ENCODE measurements at regions not wholly inside any gene's neighbourhood (a gene's known extent, or its start where the extent isn't known, plus 50 kb on each side); places are given as distances from the start of the nearest gene placed in this dataset.

DNA sequence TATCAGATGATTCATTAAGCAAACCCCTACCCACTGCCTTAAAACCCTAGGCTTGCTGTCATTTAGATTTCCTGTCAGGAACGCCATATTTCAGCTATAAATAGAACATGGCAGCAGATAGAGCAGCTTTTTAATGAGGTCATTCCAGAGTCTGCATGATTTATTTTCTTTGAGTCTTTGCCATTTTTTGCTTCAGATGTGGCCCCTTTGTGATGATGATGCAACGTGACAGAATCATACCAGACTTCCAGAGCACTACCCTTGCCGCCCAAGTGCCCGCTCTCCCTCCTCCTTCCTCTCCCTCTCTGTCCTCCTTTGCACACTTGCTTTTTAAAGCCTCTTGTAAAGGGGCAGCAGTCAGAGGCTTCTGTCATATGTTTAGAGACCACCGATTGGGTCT lies 55.5 kb upstream of the TRIM67 start:
- no peak for TF ChIP-seq EZH2 (IDR thresholded peaks at IDR 0.05)
- TF ChIP-seq POLR2AphosphoS5 (IDR thresholded peaks at IDR 0.05; ENCODE audit: borderline replicate concordance, low read depth, low read length), result no peak; the same call in 1 of the 2 replicates
- no peak for TF ChIP-seq FOXP2 (optimal IDR thresholded peaks at IDR 0.05; ENCODE audit: control extremely low read depth, extremely low read length, insufficient read depth)
